Kidney (tissue), 13 donors: ENCODE measurements at regions not wholly inside any gene's neighbourhood (a gene's known extent, or its start where the extent isn't known, plus 50 kb on each side); places are given as distances from the start of the nearest gene placed in this dataset.

Source experiments
- DNase-seq, 5 donors: peaks; one replicate each; pipeline ENCODE4 v3.0.0-alpha.2; 2013 to 2020
- FAIRE-seq: peaks from 2 replicates; lab custom pipeline; 2012; peaks lifted over from hg19 to GRCh38; lab: Jason Lieb, UNC
- H3K27ac ChIP-seq, 2 donors: one replicate each; pipeline ENCODE4 v1.7.0; 2013; ENCODE audit warnings: low read depth in 2 of 2, low read length in 2 of 2, inconsistent platforms in 1 of 2
- H3K27me3 ChIP-seq: one replicate; pipeline ENCODE4 v1.7.1; 2013; ENCODE audit warnings: low read length, inconsistent platforms; ENCODE audit not compliant: control insufficient read depth, insufficient read depth
- H3K36me3 ChIP-seq, 3 donors: one replicate each; pipeline versions ENCODE4 v1.7.0 to v1.7.1; 2013; ENCODE audit warnings: low read length in 3 of 3, control low read depth in 1 of 3, inconsistent platforms in 1 of 3; ENCODE audit not compliant: insufficient read depth in 3 of 3, control insufficient read depth in 2 of 3
- H3K4me1 ChIP-seq, 3 donors: one replicate each; pipeline versions ENCODE4 v1.7.0 to v1.7.1; 2013; ENCODE audit warnings: low read length in 3 of 3, inconsistent platforms in 1 of 3, low read depth in 1 of 3; ENCODE audit not compliant: control insufficient read depth in 2 of 3, insufficient read depth in 2 of 3
- H3K4me3 ChIP-seq, 3 donors: one replicate each; pipeline versions ENCODE4 v1.7.0 to v1.8.1; 2013; ENCODE audit warnings: low read length in 3 of 3, control low read depth in 1 of 3, inconsistent platforms in 1 of 3
- H3K9ac ChIP-seq, 3 donors: one replicate each; pipeline versions ENCODE4 v1.7.0 to v1.7.1; 2013; ENCODE audit warnings: low read length in 3 of 3, control low read depth in 1 of 3, inconsistent platforms in 1 of 3
- H3K9me3 ChIP-seq, 3 donors: one replicate each; pipeline versions ENCODE4 v1.7.0 to v1.7.1; 2013; ENCODE audit warnings: low read length in 3 of 3, control low read depth in 1 of 3, inconsistent platforms in 1 of 3; ENCODE audit not compliant: control insufficient read depth in 2 of 3, insufficient read depth in 1 of 3
- CTCF ChIP-seq: IDR thresholded peaks from 3 replicates; pipeline ENCODE4 v1.5.1; 2012; ENCODE audit warnings: mild to moderate bottlenecking, moderate library complexity, borderline replicate concordance; ENCODE audit not compliant: insufficient read depth; ENCODE audit errors: extremely low read depth
- intact Hi-C: fragments of 100-400 bp; cut with DNase I; formaldehyde crosslinking; loops from one replicate; pipeline ENCODE4 v1.11.1; 2022
- donor health status: control.
- donor health status: control.
- donor health status: control.
- donor health status: control.
- donor health status: control.
- donor health status: DM: yes; HTN: yes; CAD: no.
- donor health status: Normal renal cell carcinoma (clear cell type).

- Histone ChIP-seq H3K4me1 (no peaks in the 10 kb centered on the region), H3K4me3 (no peak overlapping the region), H3K36me3 (no peaks in the 10 kb centered on the region), H3K27me3 (no peaks in the 10 kb centered on the region), H3K9ac (no peak overlapping the region), H3K27ac (no peak overlapping the region), H3K9me3 (no peaks in the 10 kb centered on the region)
- DNase-seq = peak in 1 of 5 donors; percentile 29
- intact Hi-C loops = no loop called here
- TF ChIP-seq CTCF = no peak
- no peak for FAIRE-seq
Observed at GRCh38 chr22:48100685-48101417, 1338.4 kb downstream of the TBC1D22A start.

GRCh38 chr22:48099671-48100070 lies 1337.2 kb downstream of the TBC1D22A start:
- no peak for FAIRE-seq
- no peak for TF ChIP-seq CTCF
- DNase-seq = peak in 2 of 5 donors; percentile 20 to 39
- Histone ChIP-seq H3K9ac (no peak overlapping the region), H3K27me3 (no peaks in the 10 kb centered on the region), H3K9me3 (no peaks in the 10 kb centered on the region), H3K27ac (no peak overlapping the region), H3K36me3 (no peaks in the 10 kb centered on the region), H3K4me1 (no peaks in the 10 kb centered on the region), H3K4me3 (no peak overlapping the region)
- intact Hi-C loops = no loop called here

- no peak for FAIRE-seq
- peak in 1 of 5 donors; percentile 23 for DNase-seq
- H3K9me3 ChIP-seq = no peaks in the 10 kb centered on the region
- no peak overlapping the region for H3K4me3 ChIP-seq
- H3K27ac ChIP-seq = no peak overlapping the region
- intact Hi-C loops = no loop called here
- H3K36me3 ChIP-seq = no peaks in the 10 kb centered on the region
- no peaks in the 10 kb centered on the region for H3K4me1 ChIP-seq
- no peak for TF ChIP-seq CTCF
- no peak overlapping the region for H3K9ac ChIP-seq
- H3K27me3 ChIP-seq = no peaks in the 10 kb centered on the region
Observed at GRCh38 chr22:48099251-48099650, 1336.8 kb downstream of the TBC1D22A start.

GRCh38 chr22:48098921-48099245 lies 1336.4 kb downstream of the TBC1D22A start:
- DNase-seq (no peak), FAIRE-seq (no peak)
- Histone ChIP-seq H3K9me3 (no peaks in the 10 kb centered on the region), H3K27ac (no peak overlapping the region), H3K27me3 (no peaks in the 10 kb centered on the region), H3K4me1 (no peaks in the 10 kb centered on the region), H3K36me3 (no peaks in the 10 kb centered on the region), H3K4me3 (no peak overlapping the region), H3K9ac (no peak overlapping the region)
- intact Hi-C loops = no loop called here
- no peak for TF ChIP-seq CTCF
